GM06990 (cell line): ENCODE measurements at regions not wholly inside any gene's neighbourhood (a gene's known extent, or its start where the extent isn't known, plus 50 kb on each side); places are given as distances from the start of the nearest gene placed in this dataset.

Experiments
- DNase-seq: peaks from one replicate; pipeline ENCODE4 v3.0.0-alpha.2; 2011; ENCODE audit not compliant: insufficient read length; ENCODE audit errors: extremely low read depth
- H3K27me3 ChIP-seq: replicated peaks from 2 replicates; pipeline ENCODE4 v1.6.0; 2011; ENCODE audit warnings: low read length; ENCODE audit not compliant: control insufficient read depth, insufficient read depth
- H3K36me3 ChIP-seq: 2 replicates; pipeline ENCODE4 v1.5.1; 2011; ENCODE audit warnings: low read length; ENCODE audit not compliant: control insufficient read depth, insufficient read depth
- H3K4me3 ChIP-seq: replicated peaks from 2 replicates; pipeline ENCODE4 v1.5.1; 2011; ENCODE audit warnings: low read depth, mild to moderate bottlenecking, control low read depth, low read length
- TF ChIP-seq, protein P1 (sequence below): IDR thresholded peaks from 2 replicates; pipeline ENCODE4 v1.5.1; 2011; ENCODE audit warnings: low read length, control low read depth, mild to moderate bottlenecking, inconsistent platforms; ENCODE audit not compliant: insufficient read depth, poor library complexity, severe bottlenecking

DNA sequence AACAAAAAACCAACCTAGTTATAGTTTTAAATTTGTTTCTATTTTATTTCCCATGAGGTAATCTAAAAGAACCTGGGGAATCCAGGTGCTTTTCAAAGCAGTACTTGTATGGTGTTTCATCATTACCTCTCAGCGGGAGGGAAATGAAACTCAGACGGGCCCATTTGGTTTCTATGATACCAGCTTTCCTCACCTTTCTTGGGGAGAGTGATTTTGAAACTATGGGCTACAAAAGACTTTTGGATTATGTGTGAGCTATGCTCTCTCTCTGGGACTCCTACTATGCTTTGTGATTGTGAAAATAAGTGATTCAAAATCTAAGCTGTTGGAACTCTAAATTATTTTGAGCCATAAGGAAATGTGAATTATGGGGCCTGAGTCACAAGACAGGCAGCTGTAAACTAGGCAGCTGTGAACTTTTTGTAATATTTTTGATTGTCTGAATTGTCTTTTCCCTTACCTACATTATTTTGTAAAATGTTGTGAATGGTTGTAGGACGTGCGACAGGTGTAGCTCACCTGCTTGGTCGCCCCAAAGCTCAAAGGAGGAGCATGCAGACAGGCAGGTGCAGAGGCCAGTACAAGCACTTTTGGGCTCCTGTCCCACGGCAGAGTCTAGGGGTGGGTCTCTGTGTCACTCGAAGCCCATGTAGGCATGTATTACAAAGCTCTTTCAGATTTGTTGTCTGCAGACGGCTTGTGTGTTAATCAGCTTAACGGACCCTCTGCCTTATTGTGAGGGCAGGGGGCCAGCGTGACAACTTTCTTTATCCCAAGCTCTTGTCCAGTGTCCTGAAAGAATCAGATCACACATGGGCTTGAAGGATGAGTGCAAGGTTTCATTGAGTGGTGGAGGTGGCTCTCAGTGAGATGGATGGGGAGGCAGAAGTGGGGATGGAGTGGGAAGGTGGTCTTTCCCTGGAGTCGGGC, 64.8 kb upstream of the BACH1 start:
- TF ChIP-seq, protein P1, sequence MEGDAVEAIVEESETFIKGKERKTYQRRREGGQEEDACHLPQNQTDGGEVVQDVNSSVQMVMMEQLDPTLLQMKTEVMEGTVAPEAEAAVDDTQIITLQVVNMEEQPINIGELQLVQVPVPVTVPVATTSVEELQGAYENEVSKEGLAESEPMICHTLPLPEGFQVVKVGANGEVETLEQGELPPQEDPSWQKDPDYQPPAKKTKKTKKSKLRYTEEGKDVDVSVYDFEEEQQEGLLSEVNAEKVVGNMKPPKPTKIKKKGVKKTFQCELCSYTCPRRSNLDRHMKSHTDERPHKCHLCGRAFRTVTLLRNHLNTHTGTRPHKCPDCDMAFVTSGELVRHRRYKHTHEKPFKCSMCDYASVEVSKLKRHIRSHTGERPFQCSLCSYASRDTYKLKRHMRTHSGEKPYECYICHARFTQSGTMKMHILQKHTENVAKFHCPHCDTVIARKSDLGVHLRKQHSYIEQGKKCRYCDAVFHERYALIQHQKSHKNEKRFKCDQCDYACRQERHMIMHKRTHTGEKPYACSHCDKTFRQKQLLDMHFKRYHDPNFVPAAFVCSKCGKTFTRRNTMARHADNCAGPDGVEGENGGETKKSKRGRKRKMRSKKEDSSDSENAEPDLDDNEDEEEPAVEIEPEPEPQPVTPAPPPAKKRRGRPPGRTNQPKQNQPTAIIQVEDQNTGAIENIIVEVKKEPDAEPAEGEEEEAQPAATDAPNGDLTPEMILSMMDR: no peak
- Histone ChIP-seq H3K36me3 (no peaks in the 10 kb centered on the region), H3K4me3 (no peak overlapping the region), H3K27me3 (no peaks in the 10 kb centered on the region)
- peak; percentile 73 for DNase-seq

DNA sequence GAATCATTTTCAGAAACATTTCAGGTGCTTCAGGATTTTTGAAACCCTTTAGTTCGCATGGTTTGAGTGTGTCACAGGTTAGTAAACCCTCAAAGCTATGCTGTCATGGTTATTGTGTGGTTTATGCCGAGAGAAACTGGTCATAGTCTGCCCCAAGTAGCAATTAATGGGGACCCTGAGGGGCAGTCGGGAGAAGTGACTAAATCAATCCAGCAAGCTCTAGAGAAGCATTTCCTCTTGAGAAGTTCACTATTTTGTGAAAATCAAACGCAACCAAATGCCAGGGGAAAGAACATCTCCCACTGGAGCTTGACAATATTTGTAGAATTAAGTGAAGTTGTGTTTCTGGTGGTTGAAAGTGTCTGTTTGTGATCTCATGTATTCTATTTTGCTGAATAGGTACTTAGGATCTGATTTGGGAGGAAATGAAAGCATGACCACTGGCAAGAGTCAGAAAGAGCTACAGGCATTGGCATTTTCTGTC, 63.0 kb upstream of the BACH1 start:
- Histone ChIP-seq H3K4me3 (no peak overlapping the region), H3K27me3 (no peaks in the 10 kb centered on the region), H3K36me3 (no peaks in the 10 kb centered on the region)
- TF ChIP-seq, protein P1: no peak
- peak; percentile 59 for DNase-seq

DNA sequence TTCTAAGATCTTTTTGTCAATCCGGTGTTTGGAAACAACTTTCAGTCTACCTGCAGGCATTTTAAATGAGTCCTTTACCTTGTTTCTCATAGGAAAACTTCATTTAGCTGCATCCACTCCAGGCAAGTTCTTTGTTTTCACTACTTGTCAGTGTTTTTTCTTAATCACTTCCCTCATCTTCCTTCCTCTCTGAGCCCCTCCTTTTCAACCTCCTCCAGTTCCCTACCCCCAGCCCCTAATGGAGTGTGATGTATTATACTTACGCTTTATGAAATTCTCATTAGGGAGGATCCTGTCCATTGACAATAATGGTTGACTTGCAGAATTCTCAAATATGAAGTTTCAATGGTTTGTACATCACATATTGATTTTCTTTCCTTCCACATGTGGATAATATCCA, 62.5 kb upstream of the BACH1 start:
- H3K36me3 ChIP-seq: no peaks in the 10 kb centered on the region
- TF ChIP-seq, protein P1: no peak

DNA sequence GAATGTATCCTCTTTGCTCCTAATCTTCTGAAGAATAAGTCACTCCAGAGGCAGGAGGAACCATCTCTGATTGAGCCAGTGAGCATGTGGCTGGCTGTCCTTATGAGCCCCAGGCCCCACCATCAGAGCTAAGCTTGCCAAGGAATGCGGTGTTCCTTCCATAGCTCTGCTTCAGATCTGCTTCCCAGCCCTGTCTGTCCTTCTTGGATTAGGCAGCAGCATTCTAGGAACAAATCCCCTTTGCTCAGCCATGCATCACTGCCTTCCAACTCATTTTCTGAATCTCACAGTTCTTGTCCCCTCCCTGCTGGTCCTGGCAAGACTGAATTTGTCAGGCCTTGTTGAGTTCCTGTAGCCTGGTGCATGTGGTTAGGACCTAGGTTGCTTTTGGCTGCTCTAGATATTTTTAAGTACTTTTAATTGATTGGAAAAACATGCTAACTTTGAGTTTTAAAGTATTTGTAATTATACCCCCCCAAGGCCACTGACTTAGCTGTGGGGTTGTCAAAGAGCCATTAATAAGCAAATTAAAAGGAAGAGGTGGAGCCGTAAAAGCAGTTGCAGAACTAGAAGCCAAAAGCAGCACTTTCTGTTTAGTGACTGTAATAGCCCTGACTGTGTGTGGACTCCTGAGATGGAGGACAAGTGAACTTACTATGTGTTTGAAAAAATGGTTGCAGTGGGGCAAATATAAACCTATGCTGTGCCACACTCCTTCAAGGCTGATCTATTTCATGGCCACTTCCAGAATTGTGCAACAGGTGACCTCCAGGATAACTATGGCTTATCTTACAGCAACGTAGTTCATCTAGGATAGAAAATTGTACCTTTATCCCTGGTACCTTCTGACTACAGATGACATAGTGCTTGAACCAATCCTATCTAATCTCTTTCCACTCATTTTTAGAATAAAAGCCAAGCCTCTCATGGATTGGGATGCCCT, 61.3 kb upstream of the BACH1 start:
- no peak overlapping the region for H3K4me3 ChIP-seq
- DNase-seq: no peak
- TF ChIP-seq, protein P1: no peak
- no peaks in the 10 kb centered on the region for H3K36me3 ChIP-seq
- no peaks in the 10 kb centered on the region for H3K27me3 ChIP-seq

More for the DNA sequence above, 62.5 kb upstream of the BACH1 start:
- no peaks in the 10 kb centered on the region for H3K27me3 ChIP-seq
- H3K4me3 ChIP-seq: no peak overlapping the region
- no peak for DNase-seq

DNA sequence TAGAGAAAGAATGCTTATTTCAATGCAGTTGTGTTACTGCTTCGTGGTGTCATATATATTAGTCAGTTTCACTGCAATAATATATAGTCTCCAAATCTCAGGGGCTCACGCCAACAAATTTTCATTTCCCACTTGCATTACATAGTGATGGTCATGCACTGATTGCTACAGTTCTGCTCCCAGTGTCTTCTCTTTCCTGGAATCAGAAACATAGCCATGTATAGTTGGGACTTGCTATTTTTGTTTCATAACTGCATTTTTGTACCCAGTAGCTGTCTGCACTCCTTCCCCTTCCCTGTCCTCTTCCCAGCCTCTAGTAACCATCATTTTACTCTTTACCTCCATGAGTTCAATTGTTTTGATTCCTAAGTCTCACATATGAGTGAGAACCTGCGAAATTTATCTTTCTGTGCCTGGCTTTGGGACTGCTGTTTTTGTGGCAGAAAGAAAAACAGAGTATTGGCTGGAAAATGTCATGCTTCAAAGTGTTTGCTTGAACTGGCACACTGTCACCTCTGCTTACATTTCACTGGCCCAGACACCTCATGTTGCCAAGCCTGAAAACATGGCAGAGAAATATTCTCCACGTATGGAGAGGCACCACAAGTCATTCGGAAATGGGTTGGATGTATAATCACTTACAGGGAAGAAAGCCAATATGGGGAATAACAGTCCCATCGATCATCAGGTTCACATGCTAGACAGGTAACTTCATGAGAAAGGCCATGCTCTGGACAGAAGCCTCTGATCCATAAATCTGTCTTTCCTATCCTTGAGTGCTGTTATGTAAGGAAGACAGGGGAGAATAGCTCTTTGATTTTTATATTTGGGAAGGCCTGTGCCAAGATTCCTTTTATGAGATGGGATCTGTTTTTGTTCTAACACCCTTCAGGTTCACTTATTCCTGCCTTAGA, 60.4 kb upstream of the BACH1 start:
- DNase-seq: no peak
- no peaks in the 10 kb centered on the region for H3K36me3 ChIP-seq
- H3K27me3 ChIP-seq: no peaks in the 10 kb centered on the region
- H3K4me3 ChIP-seq: no peak overlapping the region
- TF ChIP-seq, protein P1: no peak
